Prostate gland (tissue), 2 donors: ENCODE measurements at regions not wholly inside any gene's neighbourhood (a gene's known extent, or its start where the extent isn't known, plus 50 kb on each side); places are given as distances from the start of the nearest gene placed in this dataset.

Experiments used
- DNase-seq: peaks from one replicate; pipeline ENCODE4 v3.0.0-alpha.2; 2019; ENCODE audit warnings: low spot score
- H3K27ac ChIP-seq, 2 donors: fragments of 200-600 bp; sonication (generic); 2 replicates each; pipeline ENCODE4 v1.5.1; 2017 to 2019
- H3K27me3 ChIP-seq: fragments of 200-600 bp; sonication (generic); replicated peaks from 2 replicates; pipeline ENCODE4 v1.5.1; 2019; ENCODE audit not compliant: insufficient read depth
- H3K36me3 ChIP-seq, 2 donors: fragments of 200-600 bp; sonication (generic); 1 replicate in 1 of 2; 2 replicates in 1 of 2; pipeline versions ENCODE4 v1.5.1 to v1.8.1; 2017 to 2019
- H3K4me1 ChIP-seq: fragments of 200-600 bp; sonication (generic); replicated peaks from 2 replicates; pipeline ENCODE4 v1.5.1; 2019
- H3K4me3 ChIP-seq, 2 donors: fragments of 200-600 bp; sonication (generic); 2 replicates each; pipeline ENCODE4 v1.5.1; 2017 to 2019
- H3K9me3 ChIP-seq: fragments of 200-600 bp; sonication (generic); 2 replicates; pipeline ENCODE4 v1.5.1; 2017
- POLR2A ChIP-seq: fragments of 450-650 bp; IDR thresholded peaks from one replicate; pipeline ENCODE4 v1.6.1; 2016; ENCODE audit warnings: antibody characterized with exemption, mild to moderate bottlenecking
- POLR2AphosphoS5 ChIP-seq: sonication (generic); formaldehyde crosslinking; IDR thresholded peaks from one replicate; pipeline ENCODE4 v1.6.1; 2017; ENCODE audit warnings: antibody characterized with exemption
- WGBS: methylation state at CpG from one replicate; pipeline ENCODE4 v1.1.5; 2018; 5-methylcytosine and 5-hydroxymethylcytosine counted together
- intact Hi-C: fragments of 100-400 bp; cut with DNase I; formaldehyde crosslinking; loops from one replicate; pipeline ENCODE4 v1.14.2; 2022
- TF ChIP-seq, protein P1 (sequence below), 4 experiments: fragments of 200-600 bp in 2 of 4; fragments of 450-650 bp in 2 of 4; sonication (generic) in 2 of 4; IDR thresholded peaks; 1 replicate in 3 of 4; 2 replicates in 1 of 4; pipeline ENCODE4 v1.5.1; 2016 to 2019; ENCODE audit warnings: antibody characterized with exemption in 4 of 4, mild to moderate bottlenecking in 2 of 4, moderate library complexity in 2 of 4

DNA sequence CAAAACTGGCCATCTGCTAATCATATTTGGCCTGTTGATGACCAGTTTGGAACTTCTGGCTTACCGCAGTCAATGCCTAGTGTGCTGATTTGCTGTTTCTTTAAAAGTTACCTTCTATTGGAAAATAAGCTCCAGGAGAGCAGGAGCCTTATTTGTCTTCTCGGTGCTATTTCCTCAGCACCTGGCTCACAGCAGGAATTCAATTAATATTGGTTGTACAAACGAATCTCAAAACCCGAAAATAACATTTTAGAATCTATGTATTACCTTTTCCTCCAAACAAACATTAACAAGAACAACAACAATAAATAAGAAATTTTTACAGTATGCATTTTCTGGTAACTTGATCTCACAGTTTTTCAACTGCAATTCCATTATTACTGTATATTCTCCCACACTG lies 1080.7 kb upstream of the MAP3K7 start:
- H3K9me3 ChIP-seq: no peaks in the 10 kb centered on the region
- no peaks in the 10 kb centered on the region for H3K36me3 ChIP-seq
- no peaks in the 10 kb centered on the region for H3K4me1 ChIP-seq
- no peak for DNase-seq
- WGBS: 89% methylated on average over 4 of the region's 4 CpGs
- no peak overlapping the region for H3K27ac ChIP-seq
- TF ChIP-seq, protein P1, sequence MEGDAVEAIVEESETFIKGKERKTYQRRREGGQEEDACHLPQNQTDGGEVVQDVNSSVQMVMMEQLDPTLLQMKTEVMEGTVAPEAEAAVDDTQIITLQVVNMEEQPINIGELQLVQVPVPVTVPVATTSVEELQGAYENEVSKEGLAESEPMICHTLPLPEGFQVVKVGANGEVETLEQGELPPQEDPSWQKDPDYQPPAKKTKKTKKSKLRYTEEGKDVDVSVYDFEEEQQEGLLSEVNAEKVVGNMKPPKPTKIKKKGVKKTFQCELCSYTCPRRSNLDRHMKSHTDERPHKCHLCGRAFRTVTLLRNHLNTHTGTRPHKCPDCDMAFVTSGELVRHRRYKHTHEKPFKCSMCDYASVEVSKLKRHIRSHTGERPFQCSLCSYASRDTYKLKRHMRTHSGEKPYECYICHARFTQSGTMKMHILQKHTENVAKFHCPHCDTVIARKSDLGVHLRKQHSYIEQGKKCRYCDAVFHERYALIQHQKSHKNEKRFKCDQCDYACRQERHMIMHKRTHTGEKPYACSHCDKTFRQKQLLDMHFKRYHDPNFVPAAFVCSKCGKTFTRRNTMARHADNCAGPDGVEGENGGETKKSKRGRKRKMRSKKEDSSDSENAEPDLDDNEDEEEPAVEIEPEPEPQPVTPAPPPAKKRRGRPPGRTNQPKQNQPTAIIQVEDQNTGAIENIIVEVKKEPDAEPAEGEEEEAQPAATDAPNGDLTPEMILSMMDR (IDR thresholded peaks at IDR 0.05): no peak
- no peak for TF ChIP-seq POLR2AphosphoS5
- TF ChIP-seq POLR2A: no peak
- no peak overlapping the region for H3K4me3 ChIP-seq
- H3K27me3 ChIP-seq: no peaks in the 10 kb centered on the region
- intact Hi-C loops: no loop called here

DNA sequence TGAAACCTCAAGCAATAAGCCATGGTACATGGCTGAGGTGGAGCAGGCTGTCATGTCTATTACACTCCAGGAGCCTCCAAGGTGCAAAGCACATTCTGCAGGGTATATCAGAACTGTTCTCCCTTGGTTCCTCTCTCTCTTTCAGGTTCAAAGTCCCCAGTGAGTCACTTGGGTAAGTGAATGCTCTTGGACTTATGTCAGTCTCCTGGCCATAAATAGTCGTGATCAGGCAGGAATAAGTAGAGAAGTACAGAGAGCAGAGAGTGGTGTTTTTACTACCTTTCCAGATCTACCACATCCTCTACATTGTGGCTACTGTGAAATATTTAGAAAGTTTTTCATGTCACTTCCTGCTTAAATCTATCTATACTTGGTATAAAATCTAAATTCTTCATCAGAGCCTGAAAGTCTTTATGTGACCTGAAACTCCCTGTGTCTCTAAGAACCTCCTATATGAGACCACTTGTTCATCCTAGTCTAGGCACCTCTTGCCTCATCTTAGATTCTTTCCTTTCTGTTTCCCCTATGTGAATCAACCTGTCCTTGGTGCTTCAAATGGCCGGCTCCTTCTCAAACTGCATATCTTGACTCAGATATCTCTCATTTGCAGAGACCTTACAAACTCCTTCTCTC lies 1077.6 kb upstream of the MAP3K7 start:
- Histone ChIP-seq H3K9me3 (no peaks in the 10 kb centered on the region), H3K4me1 (no peaks in the 10 kb centered on the region), H3K36me3 (no peaks in the 10 kb centered on the region), H3K4me3 (no peak overlapping the region), H3K27ac (no peak overlapping the region), H3K27me3 (no peaks in the 10 kb centered on the region)
- no peak for DNase-seq
- WGBS: 91% methylated on average over 2 of the region's 2 CpGs
- intact Hi-C loops: no loop called here
- TF ChIP-seq, protein P1 (IDR thresholded peaks at IDR 0.05): no peak
- no peak for TF ChIP-seq POLR2A
- TF ChIP-seq POLR2AphosphoS5: no peak

DNA sequence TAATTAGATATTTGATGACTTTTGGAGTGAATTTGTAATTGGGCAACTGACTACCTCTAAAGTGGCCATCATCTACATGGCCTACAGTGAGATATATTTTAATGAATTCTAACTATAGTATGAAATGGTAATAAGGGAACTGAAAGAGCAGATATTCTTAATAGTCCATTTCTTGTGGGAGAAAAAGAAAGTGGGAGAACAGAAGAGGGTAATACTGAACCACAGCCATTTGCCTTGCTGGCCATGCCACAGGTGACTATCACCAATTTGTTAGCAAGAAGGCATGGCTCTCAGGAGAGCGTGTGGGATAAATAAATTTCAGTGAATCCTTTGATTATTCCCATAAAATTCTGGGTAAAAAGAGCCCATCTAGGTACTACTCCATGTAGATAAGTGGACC lies 1074.0 kb upstream of the MAP3K7 start:
- Histone ChIP-seq H3K4me1 (no peaks in the 10 kb centered on the region), H3K4me3 (no peak overlapping the region), H3K27me3 (no peaks in the 10 kb centered on the region), H3K27ac (no peak overlapping the region), H3K36me3 (no peaks in the 10 kb centered on the region), H3K9me3 (no peaks in the 10 kb centered on the region)
- DNase-seq: no peak
- 96% methylated on average over 1 of the region's 1 CpG for WGBS
- TF ChIP-seq POLR2A (no peak), POLR2AphosphoS5 (no peak)
- TF ChIP-seq, protein P1 (IDR thresholded peaks at IDR 0.05): no peak
- intact Hi-C loops: no loop called here

DNA sequence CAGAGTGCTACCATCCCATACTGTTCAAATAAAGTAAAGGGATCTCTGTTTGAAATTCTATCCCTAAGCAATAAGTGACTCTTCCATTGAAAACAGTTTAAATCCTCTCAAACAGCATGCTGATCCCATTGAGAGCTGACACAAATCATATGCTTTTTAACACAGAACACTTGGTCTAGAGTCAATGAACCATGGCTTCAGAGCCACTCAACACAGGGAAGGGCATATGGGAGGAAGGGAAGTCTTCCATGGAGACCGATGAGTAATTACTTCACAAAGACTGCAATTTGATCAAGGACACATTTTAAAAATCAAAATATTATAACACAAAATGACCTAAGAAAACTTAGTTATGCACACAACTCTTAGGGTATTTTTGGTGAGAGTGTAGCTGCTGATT lies 1073.0 kb upstream of the MAP3K7 start:
- H3K4me3 ChIP-seq: no peak overlapping the region
- H3K27ac ChIP-seq: no peak overlapping the region
- no peak for DNase-seq
- no peak for TF ChIP-seq POLR2A
- TF ChIP-seq, protein P1 (IDR thresholded peaks at IDR 0.05): no peak
- no peak for TF ChIP-seq POLR2AphosphoS5
- intact Hi-C loops: no loop called here
- H3K36me3 ChIP-seq: no peaks in the 10 kb centered on the region
- 66% methylated on average over 1 of the region's 1 CpG for WGBS
- H3K4me1 ChIP-seq: no peaks in the 10 kb centered on the region
- no peaks in the 10 kb centered on the region for H3K9me3 ChIP-seq
- H3K27me3 ChIP-seq: no peaks in the 10 kb centered on the region

DNA sequence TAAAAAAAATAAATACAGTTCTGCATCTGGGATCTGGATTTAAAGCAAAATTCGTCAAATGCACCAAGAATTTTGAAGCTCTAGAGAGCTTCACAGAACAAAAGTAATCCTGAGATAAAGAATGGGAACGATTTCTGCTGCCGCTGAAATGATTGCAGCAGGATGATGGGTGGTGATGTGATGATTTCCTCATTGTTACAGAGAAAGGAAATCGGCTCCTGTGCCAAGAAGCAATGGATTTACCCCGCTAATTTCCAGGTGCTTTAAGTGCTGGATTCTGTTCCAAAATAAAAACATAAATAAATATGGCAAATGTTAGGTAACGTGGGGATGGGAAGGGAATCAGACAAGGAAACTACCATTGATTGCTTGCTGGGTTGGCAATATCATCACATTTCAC lies 1067.9 kb upstream of the MAP3K7 start:
- whole genome bisulfite sequencing: 59% methylated on average over 6 of the region's 6 CpGs
- Histone ChIP-seq H3K27me3 (no peaks in the 10 kb centered on the region), H3K4me3 (no peak overlapping the region), H3K4me1 (no peaks in the 10 kb centered on the region), H3K27ac (no peak overlapping the region), H3K36me3 (no peaks in the 10 kb centered on the region), H3K9me3 (no peaks in the 10 kb centered on the region)
- intact Hi-C loops: no loop called here
- TF ChIP-seq, protein P1 (IDR thresholded peaks at IDR 0.05): no peak
- TF ChIP-seq POLR2A (no peak), POLR2AphosphoS5 (no peak)
- no peak for DNase-seq
